ENCODE measurements at regions not wholly inside any gene's neighbourhood (a gene's known extent, or its start where the extent isn't known, plus 50 kb on each side); places are given as distances from the start of the nearest gene placed in this dataset.
"Not testable (repeated sequence)": the region's sequence is repeated elsewhere in the genome, so short reads cannot be mapped to it uniquely, and the experiment has no call there.

- DNase-seq, result no peak
- Histone ChIP-seq H3K27me3 (ENCODE audit: control insufficient read depth, insufficient read depth, low read length) (no peaks in the 10 kb centered on the region), H3K4me3 (ENCODE audit: insufficient read depth, low read depth, low read length) (no peak overlapping the region), H3K36me3 (replicated peaks; ENCODE audit: control insufficient read depth, insufficient read depth, low read length) (no peaks in the 10 kb centered on the region; the same call in 1 of the 2 replicates)
Measured at GRCh38 chr5:111643499-111643898, 113.5 kb downstream of the NREP start.

DNA sequence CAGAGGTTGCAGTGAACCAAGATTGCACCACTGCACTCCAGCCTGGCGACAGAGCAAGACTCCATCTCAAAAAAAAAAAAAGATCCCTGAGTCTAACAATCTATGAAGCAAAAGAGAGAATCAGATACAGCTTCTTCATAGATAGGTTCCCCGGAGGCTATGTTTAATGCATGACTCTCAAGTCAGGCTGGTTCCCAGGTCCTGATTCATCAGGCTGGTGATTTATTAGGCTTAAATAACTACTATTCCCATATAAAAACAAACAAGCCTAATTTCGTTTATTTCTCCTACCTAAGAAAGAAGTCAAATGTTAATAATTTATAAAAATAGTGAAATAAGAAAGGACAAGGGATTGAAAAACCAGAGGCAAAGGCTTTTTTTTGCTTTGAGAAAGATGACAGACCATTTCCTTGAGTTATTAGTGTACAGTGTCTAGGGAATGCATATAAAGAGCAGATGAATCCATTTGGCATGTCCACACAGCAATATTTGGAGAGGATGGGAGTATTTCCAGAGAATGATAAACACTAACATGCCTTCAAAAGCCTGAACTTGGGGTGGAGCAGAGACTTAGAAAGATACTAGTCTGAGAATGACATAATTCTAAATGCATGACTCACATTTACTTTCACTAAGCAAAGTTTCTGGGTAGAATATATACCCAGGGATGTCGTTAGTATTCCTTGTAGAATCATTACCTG lies 115.3 kb downstream of the NREP start:
- no peaks in the 10 kb centered on the region for H3K27me3 ChIP-seq (ENCODE audit: control insufficient read depth, insufficient read depth, low read length)
- no peaks in the 10 kb centered on the region; the same call in 1 of the 2 replicates for H3K36me3 ChIP-seq (replicated peaks; ENCODE audit: control insufficient read depth, insufficient read depth, low read length)
- H3K4me3 ChIP-seq (ENCODE audit: insufficient read depth, low read depth, low read length), result no peak overlapping the region
- DNase-seq, result no peak

DNA sequence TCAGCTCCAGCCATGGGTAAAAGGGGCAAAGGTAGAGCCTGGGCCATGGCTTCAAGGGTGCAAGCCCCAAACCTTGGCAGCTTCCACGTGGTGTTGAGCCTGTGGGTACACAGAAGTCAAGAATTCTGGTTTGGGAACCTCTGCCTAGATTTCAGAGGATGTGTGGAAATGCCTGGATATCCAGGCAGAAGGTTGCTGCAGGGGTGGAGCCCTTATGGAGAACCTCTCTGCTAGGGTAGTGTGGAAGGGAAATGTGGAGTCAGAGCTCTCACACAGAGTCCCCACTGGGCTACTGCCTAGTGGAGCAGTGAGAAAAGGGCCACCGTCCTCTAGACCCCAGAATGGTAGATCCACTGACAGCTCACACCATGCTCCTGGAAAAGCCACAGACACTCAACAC lies 117.1 kb downstream of the NREP start:
- DNase-seq, result no peak
- Histone ChIP-seq H3K36me3 (replicated peaks; ENCODE audit: control insufficient read depth, insufficient read depth, low read length) (no peaks in the 10 kb centered on the region; the same call in 1 of the 2 replicates), H3K4me3 (ENCODE audit: insufficient read depth, low read depth, low read length) (no peak overlapping the region), H3K27me3 (ENCODE audit: control insufficient read depth, insufficient read depth, low read length) (no peaks in the 10 kb centered on the region)

DNA sequence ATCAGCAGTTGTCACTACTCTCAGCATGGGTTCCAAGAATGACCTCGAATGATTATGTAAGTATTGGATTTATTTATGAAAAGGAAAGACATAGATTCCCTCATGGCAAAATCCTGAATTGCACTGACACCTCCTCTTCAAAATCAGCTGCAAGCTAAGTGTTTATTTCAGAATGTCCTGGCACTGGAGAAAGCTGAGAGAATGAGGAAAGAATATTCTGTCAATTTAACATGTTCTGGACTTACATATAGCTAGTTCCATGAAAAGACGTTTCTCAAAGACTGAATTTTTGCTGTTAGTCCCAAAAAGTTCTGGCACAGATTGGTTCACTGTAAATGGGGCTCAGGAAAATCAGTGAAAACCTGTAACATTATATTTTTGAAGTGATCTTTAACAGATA lies 120.3 kb downstream of the NREP start:
- Histone ChIP-seq H3K4me3 (ENCODE audit: insufficient read depth, low read depth, low read length) (no peak overlapping the region), H3K36me3 (replicated peaks; ENCODE audit: control insufficient read depth, insufficient read depth, low read length) (no peaks in the 10 kb centered on the region; the same call in 1 of the 2 replicates), H3K27me3 (ENCODE audit: control insufficient read depth, insufficient read depth, low read length) (no peaks in the 10 kb centered on the region)
- DNase-seq, result no peak

- DNase-seq, result no peak
- Histone ChIP-seq H3K27me3 (ENCODE audit: control insufficient read depth, insufficient read depth, low read length) (no peaks in the 10 kb centered on the region), H3K4me3 (ENCODE audit: insufficient read depth, low read depth, low read length) (no peak overlapping the region), H3K36me3 (replicated peaks; ENCODE audit: control insufficient read depth, insufficient read depth, low read length) (no peaks in the 10 kb centered on the region; the same call in 1 of the 2 replicates)
Measured at GRCh38 chr5:111635916-111636570, 121.0 kb downstream of the NREP start.

DNA sequence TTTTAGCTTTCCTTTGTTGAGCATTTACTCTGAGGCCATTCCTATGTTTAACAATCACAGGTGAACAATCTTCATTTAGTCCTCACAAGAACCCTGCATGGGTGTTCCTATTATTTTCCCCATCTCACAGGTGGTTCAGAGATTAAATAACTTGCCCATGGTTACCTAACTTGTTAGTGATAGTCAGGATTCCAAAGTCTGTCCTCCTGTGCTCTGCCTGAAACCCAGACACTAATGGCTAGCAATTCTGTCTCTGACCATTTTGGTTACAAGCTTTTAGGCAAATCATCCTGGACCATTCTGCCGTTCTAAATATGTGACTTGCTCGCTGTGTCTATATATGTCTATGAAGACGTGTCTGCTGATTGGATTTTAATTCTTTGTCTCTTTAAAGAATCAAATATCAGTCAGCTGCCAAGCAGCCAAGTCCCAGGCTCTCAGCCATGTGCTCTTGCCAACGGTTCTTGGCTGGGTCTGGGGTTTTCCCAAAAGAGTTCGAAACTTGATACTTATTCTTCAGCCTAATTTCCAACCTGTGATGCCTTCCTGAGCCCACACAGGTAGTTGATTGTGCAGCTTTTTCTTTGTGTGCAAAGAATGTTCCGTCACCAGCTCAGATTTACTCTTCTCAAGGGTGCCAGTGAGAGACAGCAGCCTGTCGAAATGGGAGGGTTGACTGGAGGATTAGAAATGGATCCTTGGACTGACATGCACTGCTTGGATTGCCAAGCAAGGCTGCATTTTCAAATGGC lies 121.7 kb downstream of the NREP start:
- no peaks in the 10 kb centered on the region for H3K27me3 ChIP-seq (ENCODE audit: control insufficient read depth, insufficient read depth, low read length)
- H3K4me3 ChIP-seq (ENCODE audit: insufficient read depth, low read depth, low read length), result no peak overlapping the region
- DNase-seq, result no peak
- no peaks in the 10 kb centered on the region; the same call in 1 of the 2 replicates for H3K36me3 ChIP-seq (replicated peaks; ENCODE audit: control insufficient read depth, insufficient read depth, low read length)

- H3K27me3 ChIP-seq (ENCODE audit: control insufficient read depth, insufficient read depth, low read length), result no peaks in the 10 kb centered on the region
- no peak overlapping the region for H3K4me3 ChIP-seq (ENCODE audit: insufficient read depth, low read depth, low read length)
- DNase-seq, result no peak
- no peaks in the 10 kb centered on the region for H3K36me3 ChIP-seq (replicated peaks; ENCODE audit: control insufficient read depth, insufficient read depth, low read length)
Measured at GRCh38 chr5:111631328-111631727, 119.0 kb upstream of the STARD4 start.

DNA sequence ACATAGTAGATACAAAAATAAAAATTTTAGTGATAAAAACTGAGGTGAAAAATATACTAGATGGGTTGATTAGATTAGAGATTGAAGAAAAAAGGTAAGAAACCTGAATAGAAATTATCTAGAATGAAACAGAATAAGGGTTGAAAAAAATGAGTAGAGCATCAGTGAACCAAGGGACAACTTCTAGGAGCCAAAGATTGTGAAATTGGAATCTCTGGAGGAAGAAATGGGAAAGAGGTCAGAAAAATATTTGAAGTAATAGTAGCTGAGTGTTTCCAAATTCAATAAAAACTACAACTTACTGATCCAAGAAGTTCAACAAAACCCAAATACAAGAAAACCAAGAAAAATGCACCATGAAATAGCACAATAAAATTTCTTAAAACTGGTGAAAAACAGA lies 116.6 kb upstream of the STARD4 start:
- no peak for DNase-seq
- Histone ChIP-seq H3K36me3 (replicated peaks; ENCODE audit: control insufficient read depth, insufficient read depth, low read length) (no peaks in the 10 kb centered on the region), H3K27me3 (ENCODE audit: control insufficient read depth, insufficient read depth, low read length) (no peaks in the 10 kb centered on the region), H3K4me3 (ENCODE audit: insufficient read depth, low read depth, low read length) (no peak overlapping the region)

- H3K36me3 ChIP-seq (replicated peaks; ENCODE audit: control insufficient read depth, insufficient read depth, low read length), result no peaks in the 10 kb centered on the region
- DNase-seq, result no peak
- no peaks in the 10 kb centered on the region for H3K27me3 ChIP-seq (ENCODE audit: control insufficient read depth, insufficient read depth, low read length)
- no peak overlapping the region for H3K4me3 ChIP-seq (ENCODE audit: insufficient read depth, low read depth, low read length)
Measured at GRCh38 chr5:111627862-111628261, 115.5 kb upstream of the STARD4 start.

DNA sequence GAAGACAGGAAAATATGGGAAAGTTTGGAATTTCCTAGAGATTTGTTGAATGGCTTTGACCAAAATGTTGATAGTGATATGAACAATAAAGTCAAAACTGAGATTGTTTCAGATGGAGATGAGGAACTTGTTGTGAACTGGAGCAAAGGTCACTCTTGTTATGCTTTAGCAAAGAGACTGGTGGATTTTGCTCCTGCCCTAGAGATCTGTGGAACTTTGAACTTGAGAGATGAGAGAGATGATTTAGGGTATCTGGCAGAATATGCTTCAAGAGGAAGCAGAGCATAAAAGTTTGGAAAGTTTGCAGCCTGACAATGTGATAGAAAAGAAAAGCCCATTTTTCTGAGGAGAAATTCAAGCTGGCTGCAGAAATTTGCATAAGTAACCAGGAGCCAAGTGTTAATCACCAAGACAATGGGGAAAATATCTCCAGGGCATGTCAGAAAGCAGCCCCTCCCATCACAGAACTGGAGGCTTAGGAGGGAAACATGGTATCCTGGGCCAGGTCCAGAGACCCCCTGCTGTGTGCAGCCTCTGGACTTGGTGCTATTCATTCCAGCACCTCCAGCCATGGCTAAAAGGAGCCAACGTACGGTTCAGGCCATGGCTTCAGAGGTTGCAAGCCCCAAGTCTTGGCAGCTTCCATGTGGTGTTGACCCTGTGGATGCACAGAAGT lies 114.3 kb upstream of the STARD4 start:
- Histone ChIP-seq H3K4me3 (ENCODE audit: insufficient read depth, low read depth, low read length) (no peak overlapping the region), H3K27me3 (ENCODE audit: control insufficient read depth, insufficient read depth, low read length) (no peaks in the 10 kb centered on the region), H3K36me3 (replicated peaks; ENCODE audit: control insufficient read depth, insufficient read depth, low read length) (no peaks in the 10 kb centered on the region)
- no peak for DNase-seq

DNA sequence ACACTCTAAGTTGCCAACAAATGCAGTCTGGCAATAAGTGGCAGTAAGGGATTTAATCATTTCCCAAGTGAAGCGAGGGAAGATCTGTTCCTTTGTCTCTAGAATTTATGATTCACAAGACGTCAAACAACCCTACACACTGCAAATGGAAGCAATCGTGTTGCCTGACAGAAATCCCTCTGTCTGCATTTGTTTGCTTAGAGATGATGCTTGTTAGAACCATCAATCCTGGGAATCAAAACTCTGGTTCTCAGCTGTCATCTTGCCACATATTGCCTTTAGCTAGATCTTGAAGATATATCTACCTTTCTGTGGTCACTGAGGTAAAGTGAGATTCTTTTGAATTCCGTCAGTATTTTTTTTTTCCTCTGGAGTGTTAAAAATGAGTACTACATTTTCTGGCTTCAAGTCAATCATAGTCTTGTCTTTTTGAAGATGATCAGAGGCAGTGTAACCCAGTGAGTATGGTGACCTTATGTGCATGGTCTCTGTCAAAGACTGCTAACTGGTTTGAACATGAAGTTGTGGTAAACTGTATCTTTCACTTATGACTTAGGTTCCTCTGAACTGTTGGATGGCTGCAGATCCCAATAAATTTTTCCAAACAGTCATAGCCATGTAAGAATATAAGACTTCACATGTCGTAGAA lies 106.4 kb upstream of the STARD4 start:
- Histone ChIP-seq H3K36me3 (replicated peaks; ENCODE audit: control insufficient read depth, insufficient read depth, low read length) (no peaks in the 10 kb centered on the region), H3K27me3 (ENCODE audit: control insufficient read depth, insufficient read depth, low read length) (no peaks in the 10 kb centered on the region), H3K4me3 (ENCODE audit: insufficient read depth, low read depth, low read length) (no peak overlapping the region)
- no peak for DNase-seq

DNA sequence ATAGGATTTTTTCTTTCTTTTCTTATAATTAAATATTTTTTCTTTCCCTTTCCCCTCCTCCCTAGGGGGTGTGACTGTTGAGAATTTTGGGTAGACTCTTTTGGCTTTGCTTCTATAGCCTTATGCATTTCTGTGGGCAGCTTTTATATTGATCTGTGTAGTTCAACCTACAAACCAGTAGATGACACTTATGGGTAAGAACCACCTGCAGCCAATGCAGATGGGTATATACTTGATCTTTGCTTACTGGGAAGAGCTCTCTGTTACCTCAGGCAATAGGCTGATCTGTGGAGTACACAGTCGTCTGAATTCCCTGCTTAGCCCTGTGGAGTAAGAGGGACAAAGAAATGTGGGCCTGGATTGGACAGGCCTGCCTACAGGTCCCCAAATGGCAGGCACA lies 102.7 kb upstream of the STARD4 start:
- Histone ChIP-seq H3K36me3 (replicated peaks; ENCODE audit: control insufficient read depth, insufficient read depth, low read length) (no peaks in the 10 kb centered on the region), H3K27me3 (ENCODE audit: control insufficient read depth, insufficient read depth, low read length) (no peaks in the 10 kb centered on the region), H3K4me3 (ENCODE audit: insufficient read depth, low read depth, low read length) (no peak overlapping the region)
- no peak for DNase-seq

- DNase-seq; H3K36me3 ChIP-seq (replicated peaks; ENCODE audit: control insufficient read depth, insufficient read depth, low read length); H3K27me3 ChIP-seq (ENCODE audit: control insufficient read depth, insufficient read depth, low read length); H3K4me3 ChIP-seq (ENCODE audit: insufficient read depth, low read depth, low read length): not testable (repeated sequence)
Measured at GRCh38 chr5:111612013-111612630, 99.8 kb upstream of the STARD4 start.

- DNase-seq, result no peak
- H3K4me3 ChIP-seq (ENCODE audit: insufficient read depth, low read depth, low read length), result no peak overlapping the region
- no peaks in the 10 kb centered on the region for H3K27me3 ChIP-seq (ENCODE audit: control insufficient read depth, insufficient read depth, low read length)
- H3K36me3 ChIP-seq (replicated peaks; ENCODE audit: control insufficient read depth, insufficient read depth, low read length), result no peaks in the 10 kb centered on the region
Measured at GRCh38 chr5:111606194-111606593, 93.9 kb upstream of the STARD4 start.
